HCT116 (cell line): ENCODE measurements at regions not wholly inside any gene's neighbourhood (a gene's known extent, or its start where the extent isn't known, plus 50 kb on each side); places are given as distances from the start of the nearest gene placed in this dataset.
A peak's percentile ranks its signal among the peaks of the same experiment; 100 is the strongest.

Source experiments
- ATAC-seq: fragments of 200-7000 bp; cut with Tn5 transposase; 2 replicates; pipeline ENCODE4 v1.9.1; 2020; ENCODE audit warnings: mild to moderate bottlenecking, moderate library complexity
- BruUV-seq: library from RNA; stranded (reverse); fragments of 400-500 nt; replicated peaks from 2 replicates; lab custom pipeline; 2021; lab: Mats Ljungman, UMichigan
- CTCF ChIA-PET: fragments of 300-600 bp; sonication (Branson Sonifier 250); formaldehyde crosslinking; loops from one replicate; lab custom pipeline; 2021; ENCODE audit warnings: antibody characterized with exemption; lab: Charles Lee
- POLR2A ChIA-PET: fragments of 300-600, 350-600 bp; sonication (Branson Sonifier 250); formaldehyde crosslinking; loops from one replicate; lab custom pipeline; 2021; ENCODE audit warnings: antibody characterized with exemption; lab: Charles Lee
- RAD21 ChIA-PET, 2 experiments: fragments of 300-600 bp; sonication (Branson Sonifier 250); formaldehyde crosslinking; loops; one replicate each; lab custom pipeline; 2023; ENCODE audit warnings: low total read pairs in 2 of 2; ENCODE audit not compliant: uncharacterized antibody in 2 of 2, unreplicated experiment in 2 of 2, low non-redundant PET in 1 of 2; lab: Charles Lee
- DNase-seq: peaks from one replicate; pipeline ENCODE4 v3.0.0-alpha.2; 2010; ENCODE audit warnings: low read depth, low spot score
- H2AFZ ChIP-seq: fragments of 200-600 bp; shearing (Covaris generic), sonication (generic); 2 replicates; pipeline ENCODE4 v1.6.1; 2017; ENCODE audit warnings: low read depth, mixed run types, mixed read lengths, antibody characterized with exemption, low read length; ENCODE audit not compliant: poor library complexity, severe bottlenecking
- H3K27ac ChIP-seq: 2 replicates; pipeline ENCODE4 v1.5.1; 2012; ENCODE audit warnings: low read depth, low read length
- H3K27me3 ChIP-seq: fragments of 200-600 bp; sonication (generic); 2 replicates; pipeline ENCODE4 v1.6.1; 2016; ENCODE audit warnings: mixed run types, low read length, mixed read lengths; ENCODE audit not compliant: insufficient read depth
- H3K36me3 ChIP-seq, 2 experiments: fragments of 200-500 bp in 1 of 2; fragments of 200-600 bp in 1 of 2; sonication (Bioruptor generic) in 1 of 2; sonication (generic) in 1 of 2; 2 replicates each; pipeline versions ENCODE4 v1.5.1 to v1.6.1; 2014 to 2016; ENCODE audit warnings: low read length in 2 of 2, inconsistent platforms in 1 of 2, mixed read lengths in 1 of 2, mixed run types in 1 of 2; ENCODE audit not compliant: insufficient read depth in 2 of 2, control insufficient read depth in 1 of 2
- H3K4me1 ChIP-seq, 2 experiments: fragments of 200-600 bp in 1 of 2; sonication (generic) in 1 of 2; 2 replicates each; pipeline versions ENCODE4 v1.5.1 to v1.6.1; 2012 to 2017; ENCODE audit warnings: low read length in 2 of 2, inconsistent platforms in 1 of 2, mild to moderate bottlenecking in 1 of 2, mixed read lengths in 1 of 2, mixed run types in 1 of 2, moderate library complexity in 1 of 2; ENCODE audit not compliant: insufficient read depth in 2 of 2, control insufficient read depth in 1 of 2
- H3K4me2 ChIP-seq: fragments of 200-600 bp; sonication (generic); 2 replicates; pipeline ENCODE4 v1.6.1; 2017; ENCODE audit warnings: mixed run types, low read length, mixed read lengths
- H3K4me3 ChIP-seq, 2 experiments: fragments of 200-600 bp in 1 of 2; sonication (generic) in 1 of 2; replicated peaks in 1 of 2; 2 replicates each; pipeline ENCODE4 v1.5.1; 2011 to 2016; ENCODE audit warnings: low read length in 2 of 2, control low read depth in 1 of 2, low read depth in 1 of 2, mild to moderate bottlenecking in 1 of 2, mixed read lengths in 1 of 2, mixed run types in 1 of 2
- H3K79me2 ChIP-seq: fragments of 200-600 bp; sonication (generic); 2 replicates; pipeline ENCODE4 v1.6.1; 2017; ENCODE audit warnings: mild to moderate bottlenecking, mixed run types, low read length, moderate library complexity, mixed read lengths; ENCODE audit not compliant: insufficient read depth
- H3K9ac ChIP-seq: fragments of 200-600 bp; sonication (generic); 2 replicates; pipeline ENCODE4 v1.6.1; 2016; ENCODE audit warnings: low read length, mixed read lengths
- H3K9me2 ChIP-seq: fragments of 200-600 bp; sonication (generic), shearing (Covaris generic); 2 replicates; pipeline ENCODE4 v1.6.1; 2017; ENCODE audit warnings: mixed run types, mild to moderate bottlenecking, moderate library complexity; ENCODE audit not compliant: insufficient read depth
- H3K9me3 ChIP-seq, 2 experiments: fragments of 200-500 bp in 1 of 2; fragments of 200-600 bp in 1 of 2; sonication (Bioruptor generic) in 1 of 2; sonication (generic) in 1 of 2; 2 replicates each; pipeline ENCODE4 v1.6.1; 2014 to 2017; ENCODE audit warnings: low read length in 2 of 2, mixed read lengths in 2 of 2, inconsistent platforms in 1 of 2, low read depth in 1 of 2, mild to moderate bottlenecking in 1 of 2, mixed run types in 1 of 2, moderate library complexity in 1 of 2; ENCODE audit not compliant: control insufficient read depth in 1 of 2, insufficient read depth in 1 of 2
- H4K20me1 ChIP-seq: fragments of 200-600 bp; sonication (generic), shearing (Covaris generic); 2 replicates; pipeline ENCODE4 v1.6.1; 2017; ENCODE audit warnings: mixed run types, mild to moderate bottlenecking, moderate library complexity; ENCODE audit not compliant: insufficient read depth
- CEBPB ChIP-seq: IDR thresholded peaks from 2 replicates; pipeline ENCODE4 v1.6.1; 2012; ENCODE audit warnings: low read depth
- CTCF ChIP-seq, 3 experiments: fragments of 200-600 bp in 1 of 3; sonication (generic) in 1 of 3; IDR thresholded peaks in 2 of 3; conservative IDR thresholded peaks in 1 of 3; 2 replicates each; pipeline ENCODE4 v1.5.1; 2012 to 2017; ENCODE audit warnings: low read depth in 2 of 3, low read length in 2 of 3, antibody characterized with exemption in 1 of 3, borderline replicate concordance in 1 of 3, control low read depth in 1 of 3, mild to moderate bottlenecking in 1 of 3, mixed read lengths in 1 of 3, mixed run types in 1 of 3, moderate library complexity in 1 of 3; ENCODE audit not compliant: insufficient read depth in 1 of 3
- EGR1 ChIP-seq: IDR thresholded peaks from 2 replicates; pipeline ENCODE4 v1.6.1; 2012; ENCODE audit warnings: low read depth
- ELF1 ChIP-seq: IDR thresholded peaks from 2 replicates; pipeline ENCODE4 v1.6.1; 2012; ENCODE audit warnings: low read depth, borderline replicate concordance
- MAX ChIP-seq: IDR thresholded peaks from 2 replicates; pipeline ENCODE4 v1.6.1; 2012
- POLR2A ChIP-seq: IDR thresholded peaks from 2 replicates; pipeline ENCODE4 v1.7.0; 2011; ENCODE audit warnings: borderline replicate concordance; ENCODE audit not compliant: insufficient read depth, insufficient read length; ENCODE audit errors: extremely low read depth
- YY1 ChIP-seq: IDR thresholded peaks from 2 replicates; pipeline ENCODE4 v1.6.1; 2011; ENCODE audit warnings: low read length, low read depth, moderate library complexity, mild to moderate bottlenecking; ENCODE audit not compliant: insufficient replicate concordance; ENCODE audit errors: extremely low read depth
- ZNF274 ChIP-seq: fragments of 200-500 bp; sonication (Bioruptor generic); IDR thresholded peaks from 2 replicates; pipeline ENCODE4 v1.6.1; 2014; ENCODE audit warnings: mild to moderate bottlenecking, low read depth, low read length, inconsistent platforms
- intact Hi-C: fragments of 100-400 bp; cut with micrococcal nuclease; formaldehyde crosslinking; loops from 2 replicates; pipeline ENCODE4 v1.10.0; 2022

GRCh38 chr2:200725596-200725995, 86.1 kb upstream of the BZW1 start:
- intact Hi-C loops, result no loop called here
- BruUV-seq, result no TSS peak

GRCh38 chr2:200728630-200729029, 83.1 kb upstream of the BZW1 start:
- POLR2A ChIA-PET, result interaction anchor here (0.8 kb wide), 1 partner anchor 37 kb away, joined by 3 read pairs; no protein-coding TSS in a partner anchor

More at GRCh38 chr2:200725596-200725995, 86.1 kb upstream of the BZW1 start:
- Histone ChIP-seq H3K79me2 (no peaks in the 10 kb centered on the region), H3K9me3 (no peaks in the 10 kb centered on the region), H3K36me3 (no peaks in the 10 kb centered on the region), H3K9ac (no peak overlapping the region), H3K4me3 (no peak overlapping the region), H3K27ac (no peak overlapping the region), H3K9me2 (no peaks in the 10 kb centered on the region), H2AFZ (no peak overlapping the region), H4K20me1 (no peaks in the 10 kb centered on the region), H3K27me3 (no peaks in the 10 kb centered on the region), H3K4me2 (no peak overlapping the region), H3K4me1 (no peaks in the 10 kb centered on the region)
- ChIA-PET RAD21 (interaction anchor here in 1 of 2 experiments (0.7 kb wide), 1 partner anchor 1111 kb away, joined by 4 read pairs; no protein-coding TSS in a partner anchor), POLR2A (interaction anchor here (1.7 kb wide), 1 partner anchor 12 kb away, joined by 4 read pairs; no protein-coding TSS in a partner anchor), CTCF (interaction anchor here (1.3 kb wide), 1 partner anchor 10 kb away, joined by 3 read pairs; no protein-coding TSS in a partner anchor)
- TF ChIP-seq POLR2A, result no peak
- TF ChIP-seq MAX, result no peak
- no peak for ATAC-seq
- no peak for DNase-seq

More at GRCh38 chr2:200728630-200729029, 83.1 kb upstream of the BZW1 start:
- BruUV-seq, result no TSS peak
- Histone ChIP-seq H4K20me1 (no peaks in the 10 kb centered on the region), H3K27me3 (no peaks in the 10 kb centered on the region), H3K9me3 (no peaks in the 10 kb centered on the region), H3K27ac (no peak overlapping the region), H3K4me3 (no peak overlapping the region), H3K9ac (no peak overlapping the region), H3K9me2 (no peaks in the 10 kb centered on the region), H2AFZ (no peak overlapping the region), H3K4me1 (no peaks in the 10 kb centered on the region), H3K4me2 (no peak overlapping the region), H3K79me2 (no peaks in the 10 kb centered on the region), H3K36me3 (no peaks in the 10 kb centered on the region)
- DNase-seq (no peak), ATAC-seq (no peak)
- CTCF ChIA-PET, result no interaction called here
- RAD21 ChIA-PET, result interaction anchor here in 1 of 2 experiments (0.6 kb wide), 1 partner anchor 469 kb away, joined by 4 read pairs; no protein-coding TSS in a partner anchor
- TF ChIP-seq EGR1, result no peak
- TF ChIP-seq ZNF274, result no peak
- no peak for TF ChIP-seq CTCF (IDR thresholded peaks at IDR 0.05 in 2 of 3, conservative IDR thresholded peaks at IDR 0.05 in 1 of 3; ENCODE audit: borderline replicate concordance in 1 of 3, insufficient read depth in 1 of 3, low read depth in 2 of 3, low read length in 2 of 3)
- no peak for TF ChIP-seq ELF1
- TF ChIP-seq YY1, result no peak
- no peak for TF ChIP-seq POLR2A
- peak; percentile 84 for TF ChIP-seq CEBPB
- intact Hi-C loops, result no loop called here
